ENCODE measurements at regions not wholly inside any gene's neighbourhood (a gene's known extent, or its start where the extent isn't known, plus 50 kb on each side); places are given as distances from the start of the nearest gene placed in this dataset.

DNA sequence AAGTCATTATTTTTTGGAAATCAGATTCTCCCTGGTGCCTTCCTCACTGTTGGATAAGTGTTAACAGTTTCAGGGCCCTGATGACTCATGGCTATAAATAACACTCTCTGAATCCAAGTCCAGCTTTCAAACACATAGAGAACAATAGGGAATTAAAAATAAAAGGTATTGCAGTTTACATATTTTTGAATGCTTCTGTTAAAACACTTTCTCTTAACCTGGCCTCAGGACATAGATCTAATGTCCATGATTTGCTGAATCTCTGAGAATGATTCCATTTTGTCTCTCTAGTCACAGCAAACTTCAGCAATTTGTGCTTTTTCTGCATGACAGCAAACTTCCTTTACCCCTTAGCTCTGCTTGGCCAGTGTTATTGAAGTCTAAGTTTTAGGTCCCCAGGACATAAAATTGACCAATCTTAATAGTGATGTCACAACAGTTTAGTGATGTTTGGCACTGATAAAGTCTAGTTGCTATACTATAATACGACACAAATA is 1192.4 kb upstream of the CITED2 start:
- TF ChIP-seq, protein P1, sequence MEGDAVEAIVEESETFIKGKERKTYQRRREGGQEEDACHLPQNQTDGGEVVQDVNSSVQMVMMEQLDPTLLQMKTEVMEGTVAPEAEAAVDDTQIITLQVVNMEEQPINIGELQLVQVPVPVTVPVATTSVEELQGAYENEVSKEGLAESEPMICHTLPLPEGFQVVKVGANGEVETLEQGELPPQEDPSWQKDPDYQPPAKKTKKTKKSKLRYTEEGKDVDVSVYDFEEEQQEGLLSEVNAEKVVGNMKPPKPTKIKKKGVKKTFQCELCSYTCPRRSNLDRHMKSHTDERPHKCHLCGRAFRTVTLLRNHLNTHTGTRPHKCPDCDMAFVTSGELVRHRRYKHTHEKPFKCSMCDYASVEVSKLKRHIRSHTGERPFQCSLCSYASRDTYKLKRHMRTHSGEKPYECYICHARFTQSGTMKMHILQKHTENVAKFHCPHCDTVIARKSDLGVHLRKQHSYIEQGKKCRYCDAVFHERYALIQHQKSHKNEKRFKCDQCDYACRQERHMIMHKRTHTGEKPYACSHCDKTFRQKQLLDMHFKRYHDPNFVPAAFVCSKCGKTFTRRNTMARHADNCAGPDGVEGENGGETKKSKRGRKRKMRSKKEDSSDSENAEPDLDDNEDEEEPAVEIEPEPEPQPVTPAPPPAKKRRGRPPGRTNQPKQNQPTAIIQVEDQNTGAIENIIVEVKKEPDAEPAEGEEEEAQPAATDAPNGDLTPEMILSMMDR (IDR thresholded peaks at IDR 0.05), result no peak
- TF ChIP-seq ZFX (IDR thresholded peaks at IDR 0.05; ENCODE audit: borderline replicate concordance), result no peak
